H9 (cell line): ENCODE measurements at regions not wholly inside any gene's neighbourhood (a gene's known extent, or its start where the extent isn't known, plus 50 kb on each side); places are given as distances from the start of the nearest gene placed in this dataset.

Experiments
- DNase-seq: peaks from one replicate; pipeline ENCODE4 v3.0.0-alpha.2; 2017
- H2AFZ ChIP-seq: one replicate; pipeline ENCODE4 v1.6.1; 2013; ENCODE audit warnings: mild to moderate bottlenecking, low read length, control low read depth, moderate library complexity
- H2AK5ac ChIP-seq: 2 replicates; pipeline ENCODE4 v1.6.1; 2013; ENCODE audit warnings: low read length, control low read depth, mixed read lengths; ENCODE audit not compliant: insufficient read length
- H2BK120ac ChIP-seq: one replicate; pipeline ENCODE4 v1.6.1; 2013; ENCODE audit warnings: low read depth, mild to moderate bottlenecking, low read length, control low read depth, inconsistent platforms; ENCODE audit not compliant: poor library complexity, severe bottlenecking
- H2BK12ac ChIP-seq: 2 replicates; pipeline ENCODE4 v1.6.1; 2013; ENCODE audit warnings: low read length, control low read depth, mixed read lengths, low read depth; ENCODE audit not compliant: insufficient read length
- H2BK15ac ChIP-seq: 2 replicates; pipeline ENCODE4 v1.6.1; 2013; ENCODE audit warnings: low read depth, low read length, control low read depth
- H2BK20ac ChIP-seq: one replicate; pipeline ENCODE4 v1.6.1; 2013; ENCODE audit warnings: low read depth, mild to moderate bottlenecking, low read length, control low read depth, inconsistent platforms; ENCODE audit not compliant: poor library complexity, severe bottlenecking
- H2BK5ac ChIP-seq: 2 replicates; pipeline ENCODE4 v1.6.1; 2013; ENCODE audit warnings: low read length, control low read depth, mixed read lengths; ENCODE audit not compliant: insufficient read length
- H3K14ac ChIP-seq: 2 replicates; pipeline ENCODE4 v1.6.1; 2013; ENCODE audit warnings: low read length, control low read depth; ENCODE audit not compliant: insufficient read depth
- H3K18ac ChIP-seq: 2 replicates; pipeline ENCODE4 v1.6.1; 2013; ENCODE audit warnings: low read depth, mild to moderate bottlenecking, mixed read lengths, low read length, control low read depth; ENCODE audit not compliant: insufficient read length
- H3K23ac ChIP-seq: 2 replicates; pipeline ENCODE4 v1.6.1; 2013; ENCODE audit warnings: low read length, control low read depth, mixed read lengths, low read depth; ENCODE audit not compliant: insufficient read length
- H3K23me2 ChIP-seq: 2 replicates; pipeline ENCODE4 v1.6.1; 2013; ENCODE audit warnings: low read depth, mild to moderate bottlenecking, mixed read lengths, low read length, control low read depth; ENCODE audit not compliant: insufficient read length, poor library complexity, severe bottlenecking
- H3K27ac ChIP-seq: 2 replicates; pipeline ENCODE4 v1.5.1; 2013; ENCODE audit warnings: low read length, control low read depth, mixed read lengths, low read depth; ENCODE audit not compliant: insufficient read length
- H3K27me3 ChIP-seq: 2 replicates; pipeline ENCODE4 v1.6.1; 2013; ENCODE audit warnings: low read length, control low read depth, inconsistent platforms; ENCODE audit not compliant: insufficient read depth
- H3K4ac ChIP-seq: 2 replicates; pipeline ENCODE4 v1.6.1; 2013; ENCODE audit warnings: low read depth, mild to moderate bottlenecking, control low read depth, inconsistent platforms, low read length, moderate library complexity
- H3K4me1 ChIP-seq: 2 replicates; pipeline ENCODE4 v1.6.1; 2013; ENCODE audit warnings: low read length, control low read depth, inconsistent platforms; ENCODE audit not compliant: insufficient read depth
- H3K4me2 ChIP-seq: 2 replicates; pipeline ENCODE4 v1.6.1; 2013; ENCODE audit warnings: low read length, control low read depth, mixed read lengths; ENCODE audit not compliant: insufficient read length, insufficient read depth
- H3K56ac ChIP-seq: 2 replicates; pipeline ENCODE4 v1.6.1; 2013; ENCODE audit warnings: low read depth, mild to moderate bottlenecking, mixed read lengths, low read length, control low read depth; ENCODE audit not compliant: insufficient read length
- H3K79me1 ChIP-seq: 2 replicates; pipeline ENCODE4 v1.6.1; 2013; ENCODE audit warnings: low read depth, mild to moderate bottlenecking, moderate library complexity, low read length, control low read depth, inconsistent platforms; ENCODE audit not compliant: insufficient read depth, poor library complexity, severe bottlenecking
- H3K79me2 ChIP-seq: 2 replicates; pipeline ENCODE4 v1.6.1; 2013; ENCODE audit warnings: low read length, control low read depth, inconsistent platforms; ENCODE audit not compliant: insufficient read depth
- H3K9ac ChIP-seq: 2 replicates; pipeline ENCODE4 v1.6.1; 2013; ENCODE audit warnings: low read length, control low read depth, mixed read lengths; ENCODE audit not compliant: insufficient read length; ENCODE audit errors: extremely low read depth
- H3K9me3 ChIP-seq: one replicate; pipeline ENCODE4 v1.6.1; 2013; ENCODE audit warnings: low read depth, low read length, inconsistent platforms; ENCODE audit not compliant: control insufficient read depth
- H3T11ph ChIP-seq: one replicate; pipeline ENCODE4 v1.6.1; 2013; ENCODE audit warnings: mild to moderate bottlenecking, low read length, control low read depth, inconsistent platforms
- H4K20me1 ChIP-seq: one replicate; pipeline ENCODE4 v1.6.1; 2013; ENCODE audit not compliant: control insufficient read depth, insufficient read length, insufficient read depth
- H4K5ac ChIP-seq: 2 replicates; pipeline ENCODE4 v1.6.1; 2013; ENCODE audit warnings: low read depth, mild to moderate bottlenecking, mixed read lengths, low read length, control low read depth; ENCODE audit not compliant: insufficient read length
- H4K8ac ChIP-seq: replicated peaks from 2 replicates; pipeline ENCODE4 v1.6.1; 2013; ENCODE audit warnings: low read length, control low read depth, mixed read lengths, low read depth; ENCODE audit not compliant: insufficient read length
- H4K91ac ChIP-seq: 2 replicates; pipeline ENCODE4 v1.6.1; 2013; ENCODE audit warnings: low read depth, mild to moderate bottlenecking, moderate library complexity, mixed read lengths, low read length, control low read depth; ENCODE audit not compliant: insufficient read length
- H3K27ac Mint-ChIP-seq, 3 experiments: 2 replicates in 2 of 3; 3 replicates in 1 of 3; pipeline ENCODE4 v1.8.0; 2020 to 2021; ENCODE audit warnings: mixed read lengths in 3 of 3, mild to moderate bottlenecking in 1 of 3, moderate library complexity in 1 of 3
- H3K27me3 Mint-ChIP-seq: 2 replicates; pipeline ENCODE4 v1.8.0; 2021; ENCODE audit warnings: low read depth, mild to moderate bottlenecking, moderate library complexity, mixed read lengths
- H3K36me3 Mint-ChIP-seq, 3 experiments: 2 replicates in 2 of 3; 3 replicates in 1 of 3; pipeline ENCODE4 v1.8.0; 2020 to 2021; ENCODE audit warnings: low read depth in 3 of 3, mixed read lengths in 3 of 3; ENCODE audit not compliant: insufficient read depth in 1 of 3
- H3K4me1 Mint-ChIP-seq, 2 experiments: 2 replicates each; pipeline ENCODE4 v1.8.0; 2020; ENCODE audit warnings: mixed read lengths in 2 of 2
- H3K4me3 Mint-ChIP-seq, 2 experiments: 2 replicates in 1 of 2; 3 replicates in 1 of 2; pipeline ENCODE4 v1.8.0; 2020 to 2021; ENCODE audit warnings: mild to moderate bottlenecking in 2 of 2, mixed read lengths in 2 of 2, moderate library complexity in 1 of 2
- H3K9me3 Mint-ChIP-seq, 2 experiments: 2 replicates in 1 of 2; 3 replicates in 1 of 2; pipeline ENCODE4 v1.8.0; 2020; ENCODE audit warnings: mild to moderate bottlenecking in 2 of 2, mixed read lengths in 2 of 2, moderate library complexity in 1 of 2
- WGBS: extraction: QIAGEN DNeasy Blood & Tissue Kit; methylation state at CpG from one replicate; pipeline ENCODE4 v1.1.7; 2013; ENCODE audit warnings: missing lambda C conversion rate, low lambda C conversion rate, mixed read lengths; ENCODE audit not compliant: insufficient read length; ENCODE audit errors: extremely low coverage; 5-methylcytosine and 5-hydroxymethylcytosine counted together
- TF ChIP-seq, protein P1 (sequence below): fragments of 200-600 bp; sonication (generic); conservative IDR thresholded peaks from 3 replicates; pipeline ENCODE4 v1.8.0; 2021; ENCODE audit warnings: antibody characterized with exemption, mild to moderate bottlenecking

DNA sequence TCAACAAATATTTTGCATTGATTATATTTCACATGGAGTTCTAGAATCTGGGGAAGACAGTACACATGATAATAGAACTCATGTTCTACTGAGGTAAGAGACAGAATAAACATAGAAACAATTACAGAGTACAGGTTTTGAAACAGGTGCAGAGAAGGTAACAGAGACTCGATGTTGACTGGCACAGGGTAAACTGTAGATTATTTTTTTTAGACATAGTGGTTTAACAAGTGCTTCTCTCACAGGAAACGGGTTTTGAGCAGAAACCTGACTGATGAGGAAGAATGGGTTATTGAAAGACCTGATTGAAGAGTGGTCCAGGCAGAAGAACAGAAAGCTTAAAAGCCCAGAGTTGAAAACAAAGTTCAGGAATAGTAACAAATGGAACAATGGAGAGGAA lies 1002.5 kb upstream of the FAM98A start:
- Mint-ChIP-seq H3K9me3 (no peaks in the 10 kb centered on the region), H3K27ac (no peak overlapping the region), H3K4me3 (no peak overlapping the region), H3K36me3 (no peaks in the 10 kb centered on the region), H3K27me3 (no peaks in the 10 kb centered on the region), H3K4me1 (no peaks in the 10 kb centered on the region)
- H2BK15ac ChIP-seq: no peak overlapping the region
- no peak overlapping the region for H4K8ac ChIP-seq
- H3K14ac ChIP-seq: no peak overlapping the region
- H2BK5ac ChIP-seq: no peak overlapping the region
- no peak overlapping the region for H3K4ac ChIP-seq
- no peak overlapping the region for H4K5ac ChIP-seq
- no peak overlapping the region for H3T11ph ChIP-seq
- no peaks in the 10 kb centered on the region for H3K27me3 ChIP-seq
- H3K23me2 ChIP-seq: no peaks in the 10 kb centered on the region
- H4K20me1 ChIP-seq: no peaks in the 10 kb centered on the region
- no peak overlapping the region for H3K23ac ChIP-seq
- no peaks in the 10 kb centered on the region for H3K9me3 ChIP-seq
- WGBS: no CpG with 5 or more reads among the region's 2 CpGs
- H3K9ac ChIP-seq: no peak overlapping the region
- H3K27ac ChIP-seq: no peak overlapping the region
- H3K4me1 ChIP-seq: no peaks in the 10 kb centered on the region
- no peak overlapping the region for H3K4me2 ChIP-seq
- no peak overlapping the region for H2BK120ac ChIP-seq
- TF ChIP-seq, protein P1, sequence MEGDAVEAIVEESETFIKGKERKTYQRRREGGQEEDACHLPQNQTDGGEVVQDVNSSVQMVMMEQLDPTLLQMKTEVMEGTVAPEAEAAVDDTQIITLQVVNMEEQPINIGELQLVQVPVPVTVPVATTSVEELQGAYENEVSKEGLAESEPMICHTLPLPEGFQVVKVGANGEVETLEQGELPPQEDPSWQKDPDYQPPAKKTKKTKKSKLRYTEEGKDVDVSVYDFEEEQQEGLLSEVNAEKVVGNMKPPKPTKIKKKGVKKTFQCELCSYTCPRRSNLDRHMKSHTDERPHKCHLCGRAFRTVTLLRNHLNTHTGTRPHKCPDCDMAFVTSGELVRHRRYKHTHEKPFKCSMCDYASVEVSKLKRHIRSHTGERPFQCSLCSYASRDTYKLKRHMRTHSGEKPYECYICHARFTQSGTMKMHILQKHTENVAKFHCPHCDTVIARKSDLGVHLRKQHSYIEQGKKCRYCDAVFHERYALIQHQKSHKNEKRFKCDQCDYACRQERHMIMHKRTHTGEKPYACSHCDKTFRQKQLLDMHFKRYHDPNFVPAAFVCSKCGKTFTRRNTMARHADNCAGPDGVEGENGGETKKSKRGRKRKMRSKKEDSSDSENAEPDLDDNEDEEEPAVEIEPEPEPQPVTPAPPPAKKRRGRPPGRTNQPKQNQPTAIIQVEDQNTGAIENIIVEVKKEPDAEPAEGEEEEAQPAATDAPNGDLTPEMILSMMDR: no peak
- no peak overlapping the region for H2AK5ac ChIP-seq
- H2AFZ ChIP-seq: no peak overlapping the region
- no peak overlapping the region for H3K56ac ChIP-seq
- H3K79me2 ChIP-seq: no peaks in the 10 kb centered on the region
- H2BK20ac ChIP-seq: no peak overlapping the region
- no peak overlapping the region for H2BK12ac ChIP-seq
- H3K18ac ChIP-seq: no peak overlapping the region
- H4K91ac ChIP-seq: no peak overlapping the region
- H3K79me1 ChIP-seq: no peaks in the 10 kb centered on the region
- DNase-seq: no peak
